Erythroblast (primary cell): ENCODE measurements at regions not wholly inside any gene's neighbourhood (a gene's known extent, or its start where the extent isn't known, plus 50 kb on each side); places are given as distances from the start of the nearest gene placed in this dataset.
A peak's percentile ranks its signal among the peaks of the same experiment; 100 is the strongest.
"Not testable (repeated sequence)": the region's sequence is repeated elsewhere in the genome, so short reads cannot be mapped to it uniquely, and the experiment has no call there.

Experiments
- DNase-seq, 2 experiments: peaks; one replicate each; lab custom pipeline; 2025; lab: John Stamatoyannopoulos, UW
- GATA1 ChIP-seq: IDR thresholded peaks from 2 replicates; pipeline ENCODE4 v1.6.1; 2011; ENCODE audit warnings: low read depth, mild to moderate bottlenecking, control low read depth, low read length, moderate library complexity
- POLR2A ChIP-seq: IDR thresholded peaks from 2 replicates; pipeline ENCODE4 v1.6.1; 2011; ENCODE audit warnings: mild to moderate bottlenecking, low read length

GRCh38 chr9:24258626-24259025 lies 287.1 kb downstream of the IZUMO3 start:
- no peak for DNase-seq
- TF ChIP-seq GATA1 (no peak), POLR2A (no peak)

GRCh38 chr9:24257726-24258125 lies 288.0 kb downstream of the IZUMO3 start:
- TF ChIP-seq POLR2A (no peak), GATA1 (no peak)
- no peak for DNase-seq

- peak; percentile 27 to 44 for DNase-seq
- TF ChIP-seq POLR2A (no peak), GATA1 (no peak)
Observed at GRCh38 chr9:24245988-24246387, 299.7 kb downstream of the IZUMO3 start.

- DNase-seq = no peak
Observed at GRCh38 chr9:24242576-24242975, 303.1 kb downstream of the IZUMO3 start.

GRCh38 chr9:24218656-24219055 lies 327.0 kb downstream of the IZUMO3 start:
- no peak for DNase-seq
- TF ChIP-seq POLR2A (no peak), GATA1 (no peak)

More at GRCh38 chr9:24242576-24242975, 303.1 kb downstream of the IZUMO3 start:
- TF ChIP-seq POLR2A = no peak
- TF ChIP-seq GATA1 = no peak

GRCh38 chr9:24210641-24211040 lies 335.1 kb downstream of the IZUMO3 start:
- DNase-seq = no peak
- TF ChIP-seq POLR2A = no peak
- no peak for TF ChIP-seq GATA1

- TF ChIP-seq POLR2A (no peak), GATA1 (no peak)
- DNase-seq = no peak
Observed at GRCh38 chr9:24189986-24190385, 355.7 kb downstream of the IZUMO3 start.

GRCh38 chr9:24180572-24180971 lies 354.5 kb upstream of the ELAVL2 start:
- peak in 1 of 2 experiments; percentile 1 for DNase-seq

GRCh38 chr9:24144796-24145195 lies 318.8 kb upstream of the ELAVL2 start:
- DNase-seq = no peak
- TF ChIP-seq GATA1 (no peak), POLR2A (no peak)

- not testable (repeated sequence) for DNase-seq
Observed at GRCh38 chr9:24135072-24135471, 309.0 kb upstream of the ELAVL2 start.

- TF ChIP-seq GATA1 = no peak
- no peak for TF ChIP-seq POLR2A
Observed at GRCh38 chr9:24132244-24132643, 306.2 kb upstream of the ELAVL2 start.

GRCh38 chr9:24127519-24127918 lies 301.5 kb upstream of the ELAVL2 start:
- TF ChIP-seq POLR2A (no peak), GATA1 (no peak)
- DNase-seq = no peak

More at GRCh38 chr9:24132244-24132643, 306.2 kb upstream of the ELAVL2 start:
- DNase-seq = no peak

GRCh38 chr9:24118190-24118589 lies 292.1 kb upstream of the ELAVL2 start:
- TF ChIP-seq POLR2A = no peak
- no peak for TF ChIP-seq GATA1
- peak; percentile 58 to 74 for DNase-seq

- no peak for DNase-seq
- no peak for TF ChIP-seq GATA1
- TF ChIP-seq POLR2A = no peak
Observed at GRCh38 chr9:24096756-24097155, 270.7 kb upstream of the ELAVL2 start.

GRCh38 chr9:24095246-24095645 lies 269.2 kb upstream of the ELAVL2 start:
- TF ChIP-seq POLR2A = no peak
- TF ChIP-seq GATA1 = no peak
- DNase-seq = no peak

GRCh38 chr9:24090566-24090965 lies 264.5 kb upstream of the ELAVL2 start:
- no peak for DNase-seq
- TF ChIP-seq GATA1 = no peak
- TF ChIP-seq POLR2A = no peak
